Spinal cord (tissue), 9 donors: ENCODE measurements at regions not wholly inside any gene's neighbourhood (a gene's known extent, or its start where the extent isn't known, plus 50 kb on each side); places are given as distances from the start of the nearest gene placed in this dataset.

Experiments used
- DNase-seq, 6 donors: peaks; one replicate each; pipeline versions ENCODE4 v3.0.0 to v3.0.0-alpha.2; 2013 to 2015; ENCODE audit warnings: low spot score in 6 of 6, low read depth in 4 of 6
- H3K27ac ChIP-seq: one replicate; pipeline ENCODE4 v1.5.1; 2013; ENCODE audit warnings: low read depth, low read length, control low read depth
- H3K27me3 ChIP-seq: one replicate; pipeline ENCODE4 v1.6.1; 2013; ENCODE audit warnings: low read length; ENCODE audit not compliant: control insufficient read depth, insufficient read depth
- H3K36me3 ChIP-seq: one replicate; pipeline ENCODE4 v1.6.1; 2013; ENCODE audit warnings: low read length; ENCODE audit not compliant: control insufficient read depth, insufficient read depth
- H3K4me1 ChIP-seq: one replicate; pipeline ENCODE4 v1.6.1; 2013; ENCODE audit warnings: low read length; ENCODE audit not compliant: control insufficient read depth, insufficient read depth
- H3K4me3 ChIP-seq: one replicate; pipeline ENCODE4 v1.5.1; 2013; ENCODE audit warnings: low read depth, low read length, control low read depth
- H3K9me3 ChIP-seq: one replicate; pipeline ENCODE4 v1.6.1; 2013; ENCODE audit warnings: low read length; ENCODE audit not compliant: control insufficient read depth, insufficient read depth
- WGBS: methylation state at CpG from one replicate; pipeline ENCODE4 v1.1.5; 2013; ENCODE audit warnings: missing lambda C conversion rate; ENCODE audit not compliant: insufficient coverage; 5-methylcytosine and 5-hydroxymethylcytosine counted together
- donor health status: healthy.

GRCh38 chr3:28816017-28816416 lies 464.9 kb upstream of the RBMS3 start:
- Histone ChIP-seq H3K36me3 (no peaks in the 10 kb centered on the region), H3K9me3 (peaks cover 5% of the 10 kb centered on the region), H3K27me3 (no peaks in the 10 kb centered on the region), H3K27ac (no peak overlapping the region), H3K4me3 (no peak overlapping the region), H3K4me1 (no peaks in the 10 kb centered on the region)
- DNase-seq: no peak

- WGBS: no CpG with 5 or more reads among the region's 1 CpG
- DNase-seq: no peak
- no peak overlapping the region for H3K4me3 ChIP-seq
These were observed 456.6 kb upstream of the RBMS3 start for GRCh38 chr3:28824316-28824715.

GRCh38 chr3:28826840-28827239 lies 454.0 kb upstream of the RBMS3 start:
- H3K9me3 ChIP-seq: peaks cover 2% of the 10 kb centered on the region
- H3K27ac ChIP-seq: no peak overlapping the region
- H3K4me1 ChIP-seq: no peaks in the 10 kb centered on the region
- no peaks in the 10 kb centered on the region for H3K27me3 ChIP-seq
- DNase-seq: no peak
- H3K4me3 ChIP-seq: no peak overlapping the region
- H3K36me3 ChIP-seq: no peaks in the 10 kb centered on the region

More at GRCh38 chr3:28824316-28824715, 456.6 kb upstream of the RBMS3 start:
- no peaks in the 10 kb centered on the region for H3K36me3 ChIP-seq
- H3K4me1 ChIP-seq: no peaks in the 10 kb centered on the region
- H3K27ac ChIP-seq: no peak overlapping the region
- no peaks in the 10 kb centered on the region for H3K27me3 ChIP-seq
- no peaks in the 10 kb centered on the region for H3K9me3 ChIP-seq

- DNase-seq: no peak
- Histone ChIP-seq H3K27me3 (no peaks in the 10 kb centered on the region), H3K36me3 (no peaks in the 10 kb centered on the region), H3K9me3 (peaks cover 2% of the 10 kb centered on the region), H3K27ac (no peak overlapping the region), H3K4me3 (no peak overlapping the region), H3K4me1 (peaks cover 4% of the 10 kb centered on the region)
- no CpG with 5 or more reads among the region's 2 CpGs for WGBS
These were observed 445.6 kb upstream of the RBMS3 start for GRCh38 chr3:28835249-28835648.

- Histone ChIP-seq H3K27me3 (no peaks in the 10 kb centered on the region), H3K4me3 (no peak overlapping the region), H3K9me3 (peaks cover 2% of the 10 kb centered on the region), H3K27ac (no peak overlapping the region), H3K36me3 (no peaks in the 10 kb centered on the region), H3K4me1 (peaks cover 4% of the 10 kb centered on the region)
- peak in 4 of 6 donors; percentile 25 to 73 (median 51) for DNase-seq
- 14% methylated on average over 8 of the region's 8 CpGs for WGBS
These were observed 445.1 kb upstream of the RBMS3 start for GRCh38 chr3:28835751-28836150.

- WGBS: 86% methylated on average over 1 of the region's 2 CpGs
These were observed 444.7 kb upstream of the RBMS3 start for GRCh38 chr3:28836199-28836598.

GRCh38 chr3:28840976-28841376 lies 439.9 kb upstream of the RBMS3 start:
- Histone ChIP-seq H3K4me1 (no peaks in the 10 kb centered on the region), H3K36me3 (no peaks in the 10 kb centered on the region), H3K9me3 (no peaks in the 10 kb centered on the region), H3K4me3 (no peak overlapping the region), H3K27ac (no peak overlapping the region), H3K27me3 (no peaks in the 10 kb centered on the region)
- WGBS: no CpG with 5 or more reads among the region's 1 CpG
- no peak for DNase-seq

More at GRCh38 chr3:28836199-28836598, 444.7 kb upstream of the RBMS3 start:
- H3K27me3 ChIP-seq: no peaks in the 10 kb centered on the region
- H3K4me3 ChIP-seq: no peak overlapping the region
- peaks cover under 1% of the 10 kb centered on the region for H3K9me3 ChIP-seq
- no peak for DNase-seq
- no peaks in the 10 kb centered on the region for H3K36me3 ChIP-seq
- peaks cover 4% of the 10 kb centered on the region for H3K4me1 ChIP-seq
- no peak overlapping the region for H3K27ac ChIP-seq

GRCh38 chr3:28841441-28841840 lies 439.4 kb upstream of the RBMS3 start:
- WGBS: 80% methylated on average over 1 of the region's 2 CpGs
- no peak for DNase-seq
- Histone ChIP-seq H3K4me3 (no peak overlapping the region), H3K36me3 (no peaks in the 10 kb centered on the region), H3K27ac (no peak overlapping the region), H3K4me1 (no peaks in the 10 kb centered on the region), H3K9me3 (no peaks in the 10 kb centered on the region), H3K27me3 (no peaks in the 10 kb centered on the region)

- H3K27ac ChIP-seq: no peak overlapping the region
- WGBS: 75% methylated on average over 4 of the region's 12 CpGs
- no peaks in the 10 kb centered on the region for H3K36me3 ChIP-seq
- peak in 2 of 6 donors; percentile 8 to 66 for DNase-seq
- H3K4me3 ChIP-seq: no peak overlapping the region
- H3K27me3 ChIP-seq: no peaks in the 10 kb centered on the region
- H3K9me3 ChIP-seq: no peaks in the 10 kb centered on the region
- H3K4me1 ChIP-seq: peaks cover 2% of the 10 kb centered on the region
These were observed 436.4 kb upstream of the RBMS3 start for GRCh38 chr3:28844298-28845005.

GRCh38 chr3:28845006-28845324 lies 435.9 kb upstream of the RBMS3 start:
- 88% methylated on average over 4 of the region's 4 CpGs for WGBS
- Histone ChIP-seq H3K27ac (no peak overlapping the region), H3K27me3 (no peaks in the 10 kb centered on the region), H3K36me3 (no peaks in the 10 kb centered on the region), H3K9me3 (no peaks in the 10 kb centered on the region), H3K4me3 (no peak overlapping the region), H3K4me1 (peaks cover 2% of the 10 kb centered on the region)
- DNase-seq: no peak
